ENCODE measurements at regions not wholly inside any gene's neighbourhood (a gene's known extent, or its start where the extent isn't known, plus 50 kb on each side); places are given as distances from the start of the nearest gene placed in this dataset.
"Not testable (repeated sequence)": the region's sequence is repeated elsewhere in the genome, so short reads cannot be mapped to it uniquely, and the experiment has no call there.

- not testable (repeated sequence) for H3K4me3 ChIP-seq (ENCODE audit: low read depth in 1 of 2, low read length in 2 of 2); H3K4me1 ChIP-seq (ENCODE audit: control insufficient read depth in 1 of 2, insufficient read depth in 2 of 2, low read length in 2 of 2); H3K9me3 ChIP-seq (ENCODE audit: control insufficient read depth in 1 of 2, low read length in 2 of 2); H3K27ac ChIP-seq (ENCODE audit: low read length); H3K27me3 ChIP-seq (ENCODE audit: low read depth, low read length); H3K36me3 ChIP-seq (ENCODE audit: control insufficient read depth in 1 of 2, insufficient read depth in 2 of 2, low read length in 2 of 2)
Observed at GRCh38 chr2:87680691-87681090, 67.2 kb upstream of the PLGLB2 start.

- H3K27me3 ChIP-seq (ENCODE audit: low read depth, low read length); H3K27ac ChIP-seq (ENCODE audit: low read length); H3K4me1 ChIP-seq (ENCODE audit: control insufficient read depth in 1 of 2, insufficient read depth in 2 of 2, low read length in 2 of 2); H3K4me3 ChIP-seq (ENCODE audit: low read depth in 1 of 2, low read length in 2 of 2); H3K36me3 ChIP-seq (ENCODE audit: control insufficient read depth in 1 of 2, insufficient read depth in 2 of 2, low read length in 2 of 2); H3K9me3 ChIP-seq (ENCODE audit: control insufficient read depth in 1 of 2, low read length in 2 of 2): not testable (repeated sequence)
Observed at GRCh38 chr2:87683451-87683850, 64.4 kb upstream of the PLGLB2 start.

GRCh38 chr2:87683961-87684360 lies 63.9 kb upstream of the PLGLB2 start:
- not testable (repeated sequence) for H3K36me3 ChIP-seq (ENCODE audit: control insufficient read depth in 1 of 2, insufficient read depth in 2 of 2, low read length in 2 of 2); H3K27ac ChIP-seq (ENCODE audit: low read length); H3K4me3 ChIP-seq (ENCODE audit: low read depth in 1 of 2, low read length in 2 of 2); H3K9me3 ChIP-seq (ENCODE audit: control insufficient read depth in 1 of 2, low read length in 2 of 2); H3K4me1 ChIP-seq (ENCODE audit: control insufficient read depth in 1 of 2, insufficient read depth in 2 of 2, low read length in 2 of 2); H3K27me3 ChIP-seq (ENCODE audit: low read depth, low read length)

GRCh38 chr2:87685558-87685957 lies 62.3 kb upstream of the PLGLB2 start:
- H3K27me3 ChIP-seq (ENCODE audit: low read depth, low read length); H3K4me3 ChIP-seq (ENCODE audit: low read depth in 1 of 2, low read length in 2 of 2); H3K4me1 ChIP-seq (ENCODE audit: control insufficient read depth in 1 of 2, insufficient read depth in 2 of 2, low read length in 2 of 2); H3K36me3 ChIP-seq (ENCODE audit: control insufficient read depth in 1 of 2, insufficient read depth in 2 of 2, low read length in 2 of 2); H3K27ac ChIP-seq (ENCODE audit: low read length); H3K9me3 ChIP-seq (ENCODE audit: control insufficient read depth in 1 of 2, low read length in 2 of 2): not testable (repeated sequence)

DNA sequence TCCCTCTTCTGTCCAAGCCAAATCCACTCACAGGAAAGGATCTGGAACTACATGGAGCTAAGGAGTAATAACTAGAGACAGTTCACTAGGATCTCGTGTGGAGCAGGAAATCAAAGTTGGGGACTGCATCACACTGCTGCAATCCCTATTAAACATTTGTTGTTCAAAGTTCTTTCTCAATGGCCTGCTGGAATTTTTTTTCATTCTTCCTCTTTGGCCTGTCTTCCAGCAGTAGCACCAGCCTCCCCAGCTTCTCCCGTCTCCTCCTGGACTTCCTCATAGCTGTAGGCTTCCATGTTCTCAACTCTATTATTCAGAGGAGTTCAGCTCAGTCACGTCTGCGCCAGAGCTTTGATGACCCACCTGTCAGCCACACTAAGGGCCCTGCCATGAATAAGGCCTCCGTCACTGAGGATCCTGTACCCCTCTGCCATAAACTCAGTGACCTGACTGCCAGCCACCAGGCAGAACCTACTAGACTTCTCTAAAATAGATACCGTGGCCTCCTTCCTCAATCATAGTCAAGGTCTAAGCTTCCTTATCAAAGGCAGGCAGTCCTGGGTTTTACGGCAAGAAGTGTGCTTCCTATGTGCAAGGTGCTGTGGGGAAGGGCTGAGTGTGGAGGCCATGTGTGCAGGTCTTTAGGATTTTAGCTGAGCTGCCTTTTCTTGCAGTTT lies 60.9 kb upstream of the PLGLB2 start:
- not testable (repeated sequence) for H3K4me1 ChIP-seq (ENCODE audit: control insufficient read depth in 1 of 2, insufficient read depth in 2 of 2, low read length in 2 of 2); H3K4me3 ChIP-seq (ENCODE audit: low read depth in 1 of 2, low read length in 2 of 2); H3K27ac ChIP-seq (ENCODE audit: low read length); H3K36me3 ChIP-seq (ENCODE audit: control insufficient read depth in 1 of 2, insufficient read depth in 2 of 2, low read length in 2 of 2); H3K9me3 ChIP-seq (ENCODE audit: control insufficient read depth in 1 of 2, low read length in 2 of 2); H3K27me3 ChIP-seq (ENCODE audit: low read depth, low read length)

GRCh38 chr2:87687550-87688270 lies 60.2 kb upstream of the PLGLB2 start:
- H3K27me3 ChIP-seq (ENCODE audit: low read depth, low read length); H3K27ac ChIP-seq (ENCODE audit: low read length); H3K36me3 ChIP-seq (ENCODE audit: control insufficient read depth in 1 of 2, insufficient read depth in 2 of 2, low read length in 2 of 2); H3K4me1 ChIP-seq (ENCODE audit: control insufficient read depth in 1 of 2, insufficient read depth in 2 of 2, low read length in 2 of 2); H3K4me3 ChIP-seq (ENCODE audit: low read depth in 1 of 2, low read length in 2 of 2); H3K9me3 ChIP-seq (ENCODE audit: control insufficient read depth in 1 of 2, low read length in 2 of 2): not testable (repeated sequence)

GRCh38 chr2:87691899-87692592 lies 55.8 kb upstream of the PLGLB2 start:
- not testable (repeated sequence) for H3K27ac ChIP-seq (ENCODE audit: low read length); H3K27me3 ChIP-seq (ENCODE audit: low read depth, low read length); H3K4me1 ChIP-seq (ENCODE audit: control insufficient read depth in 1 of 2, insufficient read depth in 2 of 2, low read length in 2 of 2); H3K36me3 ChIP-seq (ENCODE audit: control insufficient read depth in 1 of 2, insufficient read depth in 2 of 2, low read length in 2 of 2); H3K4me3 ChIP-seq (ENCODE audit: low read depth in 1 of 2, low read length in 2 of 2); H3K9me3 ChIP-seq (ENCODE audit: control insufficient read depth in 1 of 2, low read length in 2 of 2)

DNA sequence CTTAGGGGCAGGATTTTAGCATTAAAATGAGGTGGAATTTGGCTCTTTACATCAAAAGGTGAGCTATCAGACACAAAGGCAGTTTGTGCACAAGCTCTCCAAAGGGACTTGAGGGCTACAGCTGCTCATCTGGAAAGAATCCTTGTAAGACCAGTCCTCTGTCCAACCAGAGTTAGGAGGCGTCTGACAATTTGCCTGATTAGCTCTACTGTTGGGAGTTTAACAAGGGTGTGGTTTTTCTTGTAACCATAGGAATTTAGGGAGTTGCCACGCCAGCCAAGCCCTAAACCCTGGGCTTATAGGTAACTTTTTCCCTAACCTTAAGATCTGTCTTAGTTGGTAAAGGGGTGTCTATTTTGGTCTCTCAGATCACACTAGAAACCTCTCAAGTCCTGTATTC lies 55.0 kb upstream of the PLGLB2 start:
- H3K36me3 ChIP-seq (ENCODE audit: control insufficient read depth in 1 of 2, insufficient read depth in 2 of 2, low read length in 2 of 2); H3K4me1 ChIP-seq (ENCODE audit: control insufficient read depth in 1 of 2, insufficient read depth in 2 of 2, low read length in 2 of 2); H3K27ac ChIP-seq (ENCODE audit: low read length); H3K27me3 ChIP-seq (ENCODE audit: low read depth, low read length); H3K9me3 ChIP-seq (ENCODE audit: control insufficient read depth in 1 of 2, low read length in 2 of 2); H3K4me3 ChIP-seq (ENCODE audit: low read depth in 1 of 2, low read length in 2 of 2): not testable (repeated sequence)

DNA sequence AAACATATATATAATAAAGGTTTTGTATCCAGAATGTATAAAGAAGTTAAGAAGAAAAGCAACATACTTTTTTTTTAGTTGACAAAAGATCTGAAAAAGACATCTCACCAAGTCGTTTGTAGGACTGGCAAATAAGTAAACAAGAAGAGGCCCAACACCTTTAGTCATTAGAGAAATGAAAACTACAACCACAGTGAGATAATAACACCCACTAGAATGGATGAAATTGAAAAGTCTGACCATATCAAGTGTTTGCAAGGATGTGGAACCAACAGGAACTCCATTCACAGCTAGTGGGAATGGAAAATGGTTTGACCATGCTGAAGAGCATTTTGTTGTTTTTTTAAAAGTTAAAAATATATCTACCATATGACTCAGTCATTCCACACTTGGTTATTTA lies 54.0 kb upstream of the PLGLB2 start:
- H3K9me3 ChIP-seq (ENCODE audit: control insufficient read depth in 1 of 2, low read length in 2 of 2); H3K4me1 ChIP-seq (ENCODE audit: control insufficient read depth in 1 of 2, insufficient read depth in 2 of 2, low read length in 2 of 2); H3K36me3 ChIP-seq (ENCODE audit: control insufficient read depth in 1 of 2, insufficient read depth in 2 of 2, low read length in 2 of 2); H3K27me3 ChIP-seq (ENCODE audit: low read depth, low read length); H3K27ac ChIP-seq (ENCODE audit: low read length); H3K4me3 ChIP-seq (ENCODE audit: low read depth in 1 of 2, low read length in 2 of 2): not testable (repeated sequence)

- not testable (repeated sequence) for H3K4me1 ChIP-seq (ENCODE audit: control insufficient read depth in 1 of 2, insufficient read depth in 2 of 2, low read length in 2 of 2); H3K4me3 ChIP-seq (ENCODE audit: low read depth in 1 of 2, low read length in 2 of 2); H3K27ac ChIP-seq (ENCODE audit: low read length); H3K9me3 ChIP-seq (ENCODE audit: control insufficient read depth in 1 of 2, low read length in 2 of 2); H3K27me3 ChIP-seq (ENCODE audit: low read depth, low read length); H3K36me3 ChIP-seq (ENCODE audit: control insufficient read depth in 1 of 2, insufficient read depth in 2 of 2, low read length in 2 of 2)
Observed at GRCh38 chr2:87695596-87696323, 52.1 kb upstream of the PLGLB2 start.
